Coronary artery (tissue), 2 donors: ENCODE measurements at regions not wholly inside any gene's neighbourhood (a gene's known extent, or its start where the extent isn't known, plus 50 kb on each side); places are given as distances from the start of the nearest gene placed in this dataset.

Experiments used
- DNase-seq: peaks from one replicate; pipeline ENCODE4 v3.0.0-alpha.2; 2017; ENCODE audit warnings: low spot score
- H3K27ac ChIP-seq, 2 donors: fragments of 200-600 bp; sonication (generic); one replicate each; pipeline ENCODE4 v1.5.1; 2016 to 2019
- H3K4me3 ChIP-seq: fragments of 200-600 bp; sonication (generic); 2 replicates; pipeline ENCODE4 v1.5.1; 2016; ENCODE audit warnings: mild to moderate bottlenecking, moderate library complexity
- CTCF ChIP-seq: fragments of 200-600 bp; sonication (generic); IDR thresholded peaks from one replicate; pipeline ENCODE4 v1.5.1; 2019; ENCODE audit warnings: antibody characterized with exemption

- Histone ChIP-seq H3K27ac (no peak overlapping the region), H3K4me3 (no peak overlapping the region)
- no peak for DNase-seq
- no peak for TF ChIP-seq CTCF
Observed at GRCh38 chr16:49075709-49076108, 205.9 kb downstream of the CBLN1 start.

DNA sequence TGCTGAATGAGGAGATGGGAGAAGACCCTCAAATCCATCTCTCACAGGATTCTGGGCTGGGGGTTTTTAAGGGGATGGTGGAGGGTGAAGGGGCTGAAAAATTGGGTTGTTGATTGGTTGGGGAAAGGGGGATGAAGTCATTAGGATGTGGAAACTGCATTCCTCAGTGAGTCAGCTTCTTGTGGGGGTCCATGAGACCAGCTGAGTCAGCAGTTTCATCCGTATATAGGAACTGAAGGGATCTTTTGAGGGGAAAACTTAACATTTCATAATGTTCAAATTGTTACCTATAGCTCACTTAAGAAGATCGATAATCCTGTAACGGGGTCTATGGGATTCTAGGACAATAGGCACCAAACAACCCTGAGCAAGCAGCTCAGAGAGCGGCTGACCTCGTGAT is 213.4 kb downstream of the CBLN1 start:
- no peak for TF ChIP-seq CTCF
- DNase-seq: no peak
- Histone ChIP-seq H3K4me3 (no peak overlapping the region), H3K27ac (no peak overlapping the region)

- DNase-seq: no peak
- no peak overlapping the region for H3K4me3 ChIP-seq
- no peak overlapping the region for H3K27ac ChIP-seq
- no peak for TF ChIP-seq CTCF
Observed at GRCh38 chr16:49067776-49068175, 213.9 kb downstream of the CBLN1 start.

DNA sequence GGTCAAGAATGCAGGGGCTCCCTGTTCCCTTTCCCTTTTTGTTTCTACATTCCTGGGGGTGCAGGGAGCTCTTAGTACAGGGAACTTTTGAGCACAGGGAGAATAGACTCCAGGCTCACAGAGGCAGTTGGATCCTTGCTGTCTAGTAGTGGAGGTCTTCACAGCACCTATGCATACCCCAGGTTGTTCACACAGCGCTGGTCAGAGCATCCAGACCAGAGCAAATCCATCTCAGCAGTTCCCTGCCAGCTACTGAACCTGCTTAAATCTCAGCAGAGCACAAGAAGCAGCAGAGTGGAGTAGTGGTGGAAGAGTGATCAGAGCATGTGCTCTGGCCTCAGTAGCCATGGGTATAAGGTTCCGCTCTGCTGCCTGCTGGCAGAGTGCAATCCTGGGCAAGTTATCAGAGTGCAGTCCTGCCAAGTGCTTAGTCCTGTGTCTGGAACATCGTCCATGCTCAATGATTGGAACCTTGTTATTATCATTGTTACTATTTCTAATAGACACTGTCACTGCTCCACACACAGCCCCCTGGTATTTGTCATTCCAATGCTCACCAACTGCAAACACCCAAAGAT is 220.4 kb downstream of the CBLN1 start:
- TF ChIP-seq CTCF: no peak
- no peak for DNase-seq
- no peak overlapping the region for H3K27ac ChIP-seq
- H3K4me3 ChIP-seq: no peak overlapping the region

- no peak for DNase-seq
- Histone ChIP-seq H3K4me3 (no peak overlapping the region), H3K27ac (no peak overlapping the region)
- no peak for TF ChIP-seq CTCF
Observed at GRCh38 chr16:49060728-49061127, 220.9 kb downstream of the CBLN1 start.

DNA sequence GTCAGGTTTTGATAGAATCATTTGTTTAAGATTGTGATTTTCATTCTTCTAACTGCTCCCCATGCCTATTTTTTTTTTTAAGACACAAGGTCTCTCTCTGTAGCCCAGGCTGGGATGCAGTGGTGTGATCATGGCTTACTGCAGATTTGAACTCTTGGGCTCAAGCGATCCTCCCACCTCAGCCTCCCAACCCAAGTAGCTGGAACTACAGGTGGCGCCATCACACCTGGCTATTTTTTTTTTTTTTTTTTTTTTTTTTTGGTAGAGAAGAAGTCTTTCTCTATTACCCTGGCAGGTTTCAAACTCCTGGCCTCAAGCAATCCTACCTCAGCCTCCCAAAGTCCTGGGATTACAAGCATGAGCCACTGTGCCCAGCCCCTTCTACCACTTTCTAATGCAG is 223.3 kb downstream of the CBLN1 start:
- Histone ChIP-seq H3K4me3 (no peak overlapping the region), H3K27ac (no peak overlapping the region)
- no peak for DNase-seq
- TF ChIP-seq CTCF: no peak

GRCh38 chr16:49057936-49058335 is 223.7 kb downstream of the CBLN1 start:
- H3K4me3 ChIP-seq: no peak overlapping the region
- H3K27ac ChIP-seq: no peak overlapping the region
- no peak for DNase-seq
- no peak for TF ChIP-seq CTCF
